ENCODE measurements at regions not wholly inside any gene's neighbourhood (a gene's known extent, or its start where the extent isn't known, plus 50 kb on each side); places are given as distances from the start of the nearest gene placed in this dataset.
"Not testable (repeated sequence)": the region's sequence is repeated elsewhere in the genome, so short reads cannot be mapped to it uniquely, and the experiment has no call there.

- TF ChIP-seq CTCF (conservative IDR thresholded peaks at IDR 0.05): no peak
- H3K27ac Mint-ChIP-seq (ENCODE audit: unreplicated experiment): no peak overlapping the region
- H3K9me3 Mint-ChIP-seq: peaks cover 12% of the 10 kb centered on the region
- no peaks in the 10 kb centered on the region for H3K36me3 Mint-ChIP-seq (ENCODE audit: low read depth)
- no peaks in the 10 kb centered on the region for H3K27me3 Mint-ChIP-seq (ENCODE audit: low read depth)
- no peaks in the 10 kb centered on the region for H3K4me1 Mint-ChIP-seq
- no peak overlapping the region for H3K4me3 Mint-ChIP-seq
- DNase-seq (ENCODE audit: low read depth, low spot score): no peak
Measured at GRCh38 chr3:31203960-31204795, 309.7 kb upstream of the GADL1 start.

DNA sequence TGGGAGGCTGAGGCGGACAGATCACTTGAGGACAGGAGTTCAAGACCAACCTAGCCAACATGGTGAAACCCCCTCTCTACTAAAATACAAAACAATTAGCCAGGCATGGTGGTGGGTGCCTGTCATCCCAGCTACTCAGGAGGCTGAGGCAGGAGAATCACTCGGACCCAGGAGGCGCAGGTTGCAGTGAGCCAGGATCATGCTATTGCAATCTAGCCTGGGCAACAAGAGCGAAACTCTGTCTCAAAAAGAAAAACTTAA lies 310.3 kb upstream of the GADL1 start:
- H3K27me3 Mint-ChIP-seq (ENCODE audit: low read depth); H3K4me3 Mint-ChIP-seq; H3K36me3 Mint-ChIP-seq (ENCODE audit: low read depth); DNase-seq (ENCODE audit: low read depth, low spot score); H3K4me1 Mint-ChIP-seq; H3K27ac Mint-ChIP-seq (ENCODE audit: unreplicated experiment): not testable (repeated sequence)
- H3K9me3 Mint-ChIP-seq: peaks cover 12% of the 10 kb centered on the region

GRCh38 chr3:31210068-31210645 lies 315.7 kb upstream of the GADL1 start:
- H3K27ac Mint-ChIP-seq (ENCODE audit: unreplicated experiment): no peak overlapping the region
- TF ChIP-seq CTCF (conservative IDR thresholded peaks at IDR 0.05): no peak
- H3K4me3 Mint-ChIP-seq: no peak overlapping the region
- no peaks in the 10 kb centered on the region for H3K27me3 Mint-ChIP-seq (ENCODE audit: low read depth)
- no peak for DNase-seq (ENCODE audit: low read depth, low spot score)
- peaks cover 7% of the 10 kb centered on the region for H3K9me3 Mint-ChIP-seq
- no peaks in the 10 kb centered on the region for H3K36me3 Mint-ChIP-seq (ENCODE audit: low read depth)
- H3K4me1 Mint-ChIP-seq: peaks cover 8% of the 10 kb centered on the region

GRCh38 chr3:31213869-31214486 lies 318.7 kb upstream of the STT3B start:
- TF ChIP-seq CTCF (conservative IDR thresholded peaks at IDR 0.05): no peak
- H3K4me1 Mint-ChIP-seq: peaks cover 11% of the 10 kb centered on the region
- no peaks in the 10 kb centered on the region for H3K27me3 Mint-ChIP-seq (ENCODE audit: low read depth)
- no peak overlapping the region for H3K4me3 Mint-ChIP-seq
- no peak for DNase-seq (ENCODE audit: low read depth, low spot score)
- no peaks in the 10 kb centered on the region for H3K9me3 Mint-ChIP-seq
- no peak overlapping the region for H3K27ac Mint-ChIP-seq (ENCODE audit: unreplicated experiment)
- no peaks in the 10 kb centered on the region for H3K36me3 Mint-ChIP-seq (ENCODE audit: low read depth)

- H3K27me3 Mint-ChIP-seq (ENCODE audit: low read depth): no peaks in the 10 kb centered on the region
- peaks cover 18% of the 10 kb centered on the region for H3K4me1 Mint-ChIP-seq
- no peak overlapping the region for H3K4me3 Mint-ChIP-seq
- H3K27ac Mint-ChIP-seq (ENCODE audit: unreplicated experiment): no peak overlapping the region
- no peaks in the 10 kb centered on the region for H3K36me3 Mint-ChIP-seq (ENCODE audit: low read depth)
- no peaks in the 10 kb centered on the region for H3K9me3 Mint-ChIP-seq
- no peak for TF ChIP-seq CTCF (conservative IDR thresholded peaks at IDR 0.05)
- no peak for DNase-seq (ENCODE audit: low read depth, low spot score)
Measured at GRCh38 chr3:31218082-31218481, 314.6 kb upstream of the STT3B start.

Measured in neural crest cell (in vitro differentiated cells).